GM18867 (cell line): ENCODE measurements at regions not wholly inside any gene's neighbourhood (a gene's known extent, or its start where the extent isn't known, plus 50 kb on each side); places are given as distances from the start of the nearest gene placed in this dataset.
A peak's percentile ranks its signal among the peaks of the same experiment; 100 is the strongest.

Experiments used
- ATAC-seq: cut with Tn5 transposase; IDR thresholded peaks from one replicate; pipeline ENCODE4 v1.9.1; 2021; ENCODE audit warnings: mild to moderate bottlenecking, moderate library complexity; ENCODE audit not compliant: unreplicated experiment

DNA sequence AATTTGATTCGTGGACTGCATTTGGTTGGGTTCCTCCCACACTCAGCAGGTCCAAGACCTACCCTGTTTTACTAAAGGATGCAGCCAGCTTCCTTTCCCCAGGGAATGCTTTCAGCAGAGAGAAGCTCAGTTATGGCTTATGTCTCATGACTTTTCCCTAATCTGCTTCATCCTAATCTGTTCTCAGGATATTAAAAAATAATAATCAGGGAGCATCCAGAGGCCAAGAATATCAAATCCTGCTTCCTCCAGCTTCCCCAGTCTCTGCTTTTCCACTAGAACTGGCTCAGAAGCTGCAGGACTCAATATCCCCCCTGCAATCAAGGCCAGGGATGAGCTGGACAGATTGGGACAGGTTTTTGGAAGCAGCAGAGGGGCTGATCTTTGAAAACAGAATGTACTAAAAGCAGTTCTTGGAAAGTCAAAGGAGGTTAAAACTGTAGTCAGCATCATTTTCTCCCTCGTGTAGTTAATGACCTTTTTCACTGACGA is 326.9 kb upstream of the TNP1 start:
- ATAC-seq = no peak

DNA sequence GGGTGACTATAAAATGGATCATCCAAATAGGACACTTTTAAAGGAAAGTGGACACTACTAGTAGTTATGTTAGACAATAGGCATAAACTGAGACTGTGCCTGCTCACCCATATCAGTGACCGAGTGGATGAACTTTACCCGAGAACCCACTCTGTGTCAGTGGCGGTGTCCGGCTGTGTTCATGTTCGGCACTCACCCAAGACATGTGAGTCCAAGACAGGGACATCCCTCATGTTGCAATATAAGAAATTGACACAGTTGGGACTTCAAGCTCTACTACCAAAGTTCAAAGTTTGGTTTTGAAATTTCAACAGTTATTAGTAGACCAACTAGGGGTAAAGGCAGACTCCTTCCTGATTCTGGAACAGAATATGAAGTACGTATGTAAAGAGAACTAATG is 326.3 kb upstream of the TNP1 start:
- ATAC-seq = no peak

DNA sequence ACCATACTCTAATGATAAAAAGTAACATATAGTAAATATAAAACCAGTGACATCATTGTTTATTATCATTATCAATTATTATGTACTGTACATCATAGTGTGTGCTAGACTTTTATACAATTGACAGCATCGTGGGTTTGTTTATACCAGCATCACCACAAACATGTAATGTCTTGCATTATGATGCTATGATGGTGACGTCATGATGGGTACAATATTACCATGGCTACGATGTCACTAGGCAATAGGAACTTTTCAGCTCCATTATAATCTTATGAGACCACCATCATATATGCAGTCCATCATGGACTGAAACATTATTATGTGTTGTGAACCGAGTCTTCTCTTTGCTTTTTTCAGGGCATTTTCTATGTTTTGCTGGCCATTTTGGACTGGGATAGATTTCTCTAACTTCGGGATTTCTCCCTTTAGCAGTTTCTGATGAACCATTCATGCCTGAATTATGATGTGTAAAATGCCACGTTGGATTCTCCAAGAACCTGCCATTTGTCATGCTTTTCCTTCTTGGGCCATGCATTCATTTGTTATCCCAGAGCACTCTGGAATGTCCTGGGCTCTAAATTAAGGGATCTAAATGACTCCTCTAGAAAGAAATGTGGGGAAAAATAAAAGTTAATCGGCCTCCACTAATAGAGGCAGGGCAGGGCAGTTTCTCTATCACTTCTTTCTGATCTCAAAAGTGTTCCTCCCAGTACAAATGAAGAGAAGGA is 325.6 kb upstream of the TNP1 start:
- ATAC-seq = no peak

- no peak for ATAC-seq
These were observed 324.4 kb upstream of the TNP1 start for GRCh38 chr2:217184242-217184641.

- no peak for ATAC-seq
These were observed 323.6 kb upstream of the TNP1 start for GRCh38 chr2:217183471-217183870.

DNA sequence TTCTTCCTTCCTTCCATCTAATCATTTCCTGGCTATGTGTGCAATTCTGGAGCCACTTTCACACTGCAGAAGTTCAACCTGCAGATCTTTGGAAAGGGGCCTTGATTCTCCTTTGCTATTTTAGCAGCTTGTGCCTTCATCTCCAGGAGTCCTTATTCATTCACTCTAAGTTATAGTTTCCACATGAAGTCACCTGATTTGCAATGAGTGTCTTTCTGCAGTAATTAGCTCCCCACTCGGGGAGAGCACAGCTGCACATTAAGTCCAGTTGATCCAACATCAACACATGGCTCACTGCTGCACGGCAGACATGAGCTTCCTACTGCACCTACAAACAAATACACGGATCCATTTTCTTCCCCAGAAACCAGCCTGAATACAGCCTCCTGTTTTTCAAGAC is 323.1 kb upstream of the TNP1 start:
- ATAC-seq = no peak

DNA sequence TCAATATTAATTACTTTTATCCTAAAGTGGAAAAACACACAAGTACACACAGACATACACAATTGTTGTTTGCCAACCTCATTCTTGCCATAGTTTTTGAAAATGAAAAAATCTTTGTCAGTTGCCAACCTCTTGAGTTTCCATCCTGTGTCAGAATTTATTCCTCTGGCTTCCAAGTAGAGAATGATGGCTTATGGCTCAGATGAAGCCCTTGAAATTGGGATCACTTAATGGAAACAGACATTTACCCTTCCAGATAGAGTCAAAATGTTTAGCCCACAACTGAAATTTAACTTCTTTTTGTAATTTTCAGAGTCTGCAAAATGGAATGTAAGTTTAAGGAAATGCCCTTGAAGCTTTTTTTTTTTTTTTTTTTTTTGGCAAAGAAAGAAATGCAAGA is 321.6 kb upstream of the TNP1 start:
- ATAC-seq = no peak

GRCh38 chr2:217179854-217180253 is 320.0 kb upstream of the TNP1 start:
- ATAC-seq = no peak

GRCh38 chr2:217178341-217178740 is 318.5 kb upstream of the TNP1 start:
- ATAC-seq = no peak

GRCh38 chr2:217177720-217178119 is 317.9 kb upstream of the TNP1 start:
- no peak for ATAC-seq

GRCh38 chr2:217171874-217172273 is 312.0 kb upstream of the TNP1 start:
- ATAC-seq = no peak

- ATAC-seq = no peak
These were observed 308.6 kb upstream of the TNP1 start for GRCh38 chr2:217168496-217168895.

- no peak for ATAC-seq
These were observed 307.7 kb upstream of the TNP1 start for GRCh38 chr2:217167531-217167930.

DNA sequence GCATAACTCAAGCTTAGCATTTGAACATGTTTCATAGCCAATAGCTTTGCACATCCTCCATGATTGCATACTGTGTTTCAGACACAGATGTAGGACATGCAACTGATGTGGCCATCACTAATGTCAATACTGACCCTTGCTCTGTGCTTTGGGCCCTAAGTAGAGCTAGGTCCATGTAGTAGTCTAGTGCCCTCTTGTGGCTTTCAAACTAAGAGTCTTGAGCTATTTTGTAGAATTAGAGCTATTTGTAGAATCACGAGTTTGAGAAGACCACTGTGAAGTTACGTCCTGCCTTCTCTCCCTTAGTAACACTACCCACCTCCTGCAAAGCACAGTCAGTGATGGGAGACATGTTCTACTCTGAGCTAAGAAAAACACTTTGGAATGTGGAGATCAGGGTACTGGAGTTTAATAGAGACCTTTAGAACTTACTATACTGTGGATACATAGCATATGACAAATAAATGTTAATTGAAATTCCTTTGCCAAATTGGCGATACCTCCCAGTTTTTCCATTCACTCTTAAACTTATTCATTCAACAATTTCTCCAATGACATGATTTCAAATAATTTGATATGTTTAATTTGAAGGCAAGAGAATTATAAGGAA is 306.5 kb upstream of the TNP1 start:
- ATAC-seq = peak; percentile 48

DNA sequence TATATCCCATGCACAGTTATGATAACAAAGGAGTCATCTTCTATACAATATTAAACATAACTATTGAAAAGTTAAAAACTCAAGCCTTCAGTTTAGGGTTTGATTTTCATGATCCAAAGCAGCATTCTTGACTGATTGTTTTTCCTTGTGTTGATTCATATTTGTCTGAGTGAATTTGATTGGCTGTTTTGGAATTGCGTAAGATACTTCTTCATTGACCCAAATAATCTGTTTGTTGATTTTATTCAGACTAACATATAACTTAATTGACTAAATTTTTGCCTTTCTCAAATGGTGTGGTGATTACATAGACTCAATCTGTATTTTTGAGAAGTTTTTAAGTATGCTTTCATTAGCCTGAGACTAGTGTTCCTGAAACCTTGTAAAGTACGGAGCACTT is 305.7 kb upstream of the TNP1 start:
- ATAC-seq = no peak

DNA sequence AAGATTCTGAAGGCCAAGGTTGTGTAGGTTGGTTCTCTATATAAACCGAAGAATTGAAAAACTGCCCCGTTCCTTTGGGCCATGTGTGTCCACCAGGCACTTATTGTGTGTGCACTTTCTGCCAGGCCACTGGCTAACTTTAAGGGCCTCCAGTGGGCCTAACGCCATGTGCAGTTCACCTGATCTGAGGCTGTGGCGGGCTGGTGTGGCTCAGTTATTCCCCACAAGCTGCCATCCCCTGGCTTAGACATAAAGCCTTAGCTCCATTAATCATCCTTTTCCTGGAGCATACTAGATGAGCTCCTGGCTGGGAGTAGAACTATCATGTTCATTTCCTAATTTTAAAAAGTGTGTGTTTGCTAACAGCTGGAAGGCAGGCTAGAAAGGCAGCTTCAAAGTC is 304.1 kb upstream of the TNP1 start:
- ATAC-seq = no peak

DNA sequence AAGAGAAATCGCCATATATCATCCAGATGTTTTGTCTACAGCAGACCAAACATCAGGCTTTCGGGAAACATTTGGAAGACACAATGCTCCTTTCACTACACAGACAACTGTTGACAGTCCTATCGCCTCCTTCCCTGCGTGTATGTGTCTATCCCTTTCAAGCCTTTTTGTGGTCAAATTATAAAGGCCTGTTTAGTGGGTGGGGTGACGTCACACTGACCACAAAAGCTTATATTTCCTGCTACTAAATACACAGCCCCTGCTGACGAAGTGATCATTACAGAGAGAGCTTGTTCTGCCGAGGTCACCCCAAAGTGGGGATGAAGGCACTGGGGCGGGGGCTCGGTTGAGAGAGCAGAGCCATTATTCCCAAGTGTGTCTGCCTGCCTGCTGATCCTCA is 302.7 kb upstream of the TNP1 start:
- no peak for ATAC-seq

DNA sequence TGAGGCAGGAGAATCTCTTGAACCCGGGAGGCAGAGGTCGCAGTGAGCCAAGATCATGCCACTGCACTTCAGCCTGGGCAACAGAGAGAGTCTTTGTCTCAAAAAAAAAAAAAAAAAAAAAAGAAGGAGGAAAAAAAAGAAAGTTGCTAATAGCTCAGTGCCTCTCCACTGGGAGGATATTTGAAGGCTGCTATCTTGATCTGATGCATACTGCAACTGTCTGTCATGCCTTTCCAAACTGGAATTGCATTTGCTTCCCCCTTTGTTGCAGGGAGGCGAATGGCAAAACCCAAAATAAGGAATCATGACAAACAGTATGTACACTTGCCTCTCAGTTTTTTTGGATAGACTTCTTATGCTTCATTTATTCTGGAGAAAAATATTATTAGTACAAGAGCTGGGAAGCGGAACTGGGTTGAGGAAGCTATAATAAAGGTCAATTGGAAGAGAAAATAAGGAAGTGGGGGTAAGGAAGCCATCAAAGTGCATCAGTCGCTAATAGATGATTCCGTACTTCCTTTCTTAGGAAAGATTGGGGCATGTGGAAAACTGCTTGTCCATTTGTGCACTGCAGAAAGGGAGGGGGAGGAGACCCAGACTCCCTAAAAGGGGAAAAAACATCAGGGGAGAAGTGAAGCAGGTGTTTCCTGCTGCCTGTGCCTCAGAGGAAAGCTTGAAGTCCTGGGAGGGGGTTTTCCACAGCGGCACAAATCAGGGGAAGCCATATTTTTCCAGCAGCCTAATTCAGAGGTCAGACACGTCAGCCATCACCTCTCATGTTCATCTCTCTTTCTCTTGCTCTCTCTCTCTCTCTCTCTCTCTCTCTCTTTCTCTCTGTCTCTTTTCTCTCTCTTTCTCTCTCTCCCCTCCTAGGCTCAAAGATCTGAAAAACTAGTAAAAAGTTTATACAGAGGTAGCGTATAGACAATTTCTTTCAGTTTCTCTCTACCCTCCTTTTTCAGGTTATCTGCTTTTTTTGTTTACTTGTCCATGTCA is 301.4 kb upstream of the TNP1 start:
- ATAC-seq = no peak

GRCh38 chr2:217160103-217160743 is 300.4 kb upstream of the TNP1 start:
- no peak for ATAC-seq

DNA sequence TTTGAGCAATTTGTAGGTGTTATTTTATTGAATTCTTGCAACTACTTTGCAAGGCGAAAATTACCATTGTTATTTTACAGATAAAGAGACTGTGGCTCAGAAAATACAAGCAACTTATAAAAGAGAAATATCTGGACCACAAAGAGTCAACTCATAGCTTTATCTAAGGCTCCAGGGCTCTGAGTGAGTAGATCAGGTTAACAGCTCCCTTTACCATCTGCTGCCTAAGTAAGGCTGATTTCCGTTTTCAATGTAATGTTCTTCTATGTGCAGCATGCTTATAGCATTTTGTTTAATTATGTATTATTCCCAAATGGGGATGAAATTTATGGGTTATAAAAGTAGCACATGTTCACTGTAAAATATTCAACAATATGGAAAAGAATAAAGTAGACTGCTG is 299.1 kb upstream of the TNP1 start:
- ATAC-seq = no peak

- ATAC-seq = no peak
These were observed 297.7 kb upstream of the TNP1 start for GRCh38 chr2:217157581-217157980.
